ENCODE measurements at regions not wholly inside any gene's neighbourhood (a gene's known extent, or its start where the extent isn't known, plus 50 kb on each side); places are given as distances from the start of the nearest gene placed in this dataset.

DNA sequence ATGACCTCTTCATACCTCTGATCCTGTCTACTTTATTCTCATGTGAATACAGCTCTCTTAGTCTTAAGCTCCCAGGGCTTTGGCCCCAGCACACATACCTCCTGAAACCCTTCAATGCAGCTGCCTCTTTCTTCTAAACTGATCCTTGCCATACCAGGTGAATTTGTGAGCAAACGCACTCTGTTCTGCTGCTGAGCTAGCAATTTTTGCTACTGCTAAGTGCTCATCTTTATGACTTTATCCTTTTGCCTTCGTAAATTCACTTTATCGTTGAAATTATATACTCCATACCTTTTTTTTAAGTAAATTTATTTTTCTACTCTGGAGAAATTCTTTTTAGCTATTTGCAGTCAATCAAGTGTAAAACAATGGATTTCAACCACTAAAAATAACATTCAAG, 287.7 kb downstream of the CMPK2 start:
- H3K79me2 ChIP-seq (ENCODE audit: insufficient read depth, low read length): no peaks in the 10 kb centered on the region
- H4K20me1 ChIP-seq (ENCODE audit: insufficient read depth, low read length): no peaks in the 10 kb centered on the region
- H3K4me1 ChIP-seq (ENCODE audit: insufficient read depth, low read length): no peaks in the 10 kb centered on the region
- TF ChIP-seq EZH2 (IDR thresholded peaks at IDR 0.05; ENCODE audit: borderline replicate concordance, low read depth, low read length, severe bottlenecking): no peak
- TF ChIP-seq, protein P1, sequence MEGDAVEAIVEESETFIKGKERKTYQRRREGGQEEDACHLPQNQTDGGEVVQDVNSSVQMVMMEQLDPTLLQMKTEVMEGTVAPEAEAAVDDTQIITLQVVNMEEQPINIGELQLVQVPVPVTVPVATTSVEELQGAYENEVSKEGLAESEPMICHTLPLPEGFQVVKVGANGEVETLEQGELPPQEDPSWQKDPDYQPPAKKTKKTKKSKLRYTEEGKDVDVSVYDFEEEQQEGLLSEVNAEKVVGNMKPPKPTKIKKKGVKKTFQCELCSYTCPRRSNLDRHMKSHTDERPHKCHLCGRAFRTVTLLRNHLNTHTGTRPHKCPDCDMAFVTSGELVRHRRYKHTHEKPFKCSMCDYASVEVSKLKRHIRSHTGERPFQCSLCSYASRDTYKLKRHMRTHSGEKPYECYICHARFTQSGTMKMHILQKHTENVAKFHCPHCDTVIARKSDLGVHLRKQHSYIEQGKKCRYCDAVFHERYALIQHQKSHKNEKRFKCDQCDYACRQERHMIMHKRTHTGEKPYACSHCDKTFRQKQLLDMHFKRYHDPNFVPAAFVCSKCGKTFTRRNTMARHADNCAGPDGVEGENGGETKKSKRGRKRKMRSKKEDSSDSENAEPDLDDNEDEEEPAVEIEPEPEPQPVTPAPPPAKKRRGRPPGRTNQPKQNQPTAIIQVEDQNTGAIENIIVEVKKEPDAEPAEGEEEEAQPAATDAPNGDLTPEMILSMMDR (IDR thresholded peaks at IDR 0.05; ENCODE audit: borderline replicate concordance, extremely low read depth, low read length, poor library complexity, severe bottlenecking): no peak
- H3K9ac ChIP-seq (ENCODE audit: low read depth, low read length): no peak overlapping the region
- no peak for DNase-seq
- no peak for ATAC-seq (ENCODE audit: insufficient read depth, low read depth)
- peaks cover 4% of the 10 kb centered on the region for H3K27me3 ChIP-seq (ENCODE audit: insufficient read depth, low read length, poor library complexity)
- H3K4me2 ChIP-seq (ENCODE audit: insufficient read depth, low read length): no peak overlapping the region
- no peak overlapping the region for H3K4me3 ChIP-seq (ENCODE audit: low read depth in 1 of 2, low read length in 2 of 2)
- H3K27ac ChIP-seq (ENCODE audit: low read length): no peak overlapping the region
- no peak overlapping the region for H2AFZ ChIP-seq (ENCODE audit: low read depth, low read length)
- no peaks in the 10 kb centered on the region for H3K36me3 ChIP-seq (ENCODE audit: insufficient read depth, low read length)
- H3K9me3 ChIP-seq (ENCODE audit: insufficient read depth, low read length, severe bottlenecking): no peaks in the 10 kb centered on the region

DNA sequence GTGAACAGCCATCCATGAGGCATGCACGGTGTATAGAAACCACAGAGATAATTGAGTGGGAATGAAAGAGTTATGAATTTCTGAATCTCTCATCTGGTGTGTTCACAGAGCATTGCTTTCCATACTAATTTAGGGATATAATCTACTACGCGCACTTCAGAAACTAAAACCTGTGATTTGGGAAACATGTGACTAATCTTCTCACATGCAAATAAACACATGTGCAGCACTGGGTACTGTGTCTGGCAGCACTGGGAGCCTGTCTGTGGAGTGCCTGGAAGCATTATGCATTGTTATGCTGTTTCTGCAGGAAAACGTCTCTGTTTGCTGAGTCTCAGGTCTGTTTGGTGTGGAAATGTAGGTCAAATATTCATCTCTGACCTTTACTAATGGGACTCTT, 287.3 kb downstream of the CMPK2 start:
- no peaks in the 10 kb centered on the region for H3K79me2 ChIP-seq (ENCODE audit: insufficient read depth, low read length)
- no peaks in the 10 kb centered on the region for H3K9me3 ChIP-seq (ENCODE audit: insufficient read depth, low read length, severe bottlenecking)
- no peak overlapping the region for H3K9ac ChIP-seq (ENCODE audit: low read depth, low read length)
- H3K4me2 ChIP-seq (ENCODE audit: insufficient read depth, low read length): no peak overlapping the region
- no peak for TF ChIP-seq EZH2 (IDR thresholded peaks at IDR 0.05; ENCODE audit: borderline replicate concordance, low read depth, low read length, severe bottlenecking)
- TF ChIP-seq, protein P1 (IDR thresholded peaks at IDR 0.05; ENCODE audit: borderline replicate concordance, extremely low read depth, low read length, poor library complexity, severe bottlenecking): no peak
- no peaks in the 10 kb centered on the region for H4K20me1 ChIP-seq (ENCODE audit: insufficient read depth, low read length)
- H3K4me1 ChIP-seq (ENCODE audit: insufficient read depth, low read length): no peaks in the 10 kb centered on the region
- H3K27ac ChIP-seq (ENCODE audit: low read length): no peak overlapping the region
- H3K4me3 ChIP-seq (ENCODE audit: low read depth in 1 of 2, low read length in 2 of 2): no peak overlapping the region
- peaks cover 4% of the 10 kb centered on the region for H3K27me3 ChIP-seq (ENCODE audit: insufficient read depth, low read length, poor library complexity)
- ATAC-seq (ENCODE audit: insufficient read depth, low read depth) (no peak), DNase-seq (no peak)
- no peak overlapping the region for H2AFZ ChIP-seq (ENCODE audit: low read depth, low read length)
- no peaks in the 10 kb centered on the region for H3K36me3 ChIP-seq (ENCODE audit: insufficient read depth, low read length)

DNA sequence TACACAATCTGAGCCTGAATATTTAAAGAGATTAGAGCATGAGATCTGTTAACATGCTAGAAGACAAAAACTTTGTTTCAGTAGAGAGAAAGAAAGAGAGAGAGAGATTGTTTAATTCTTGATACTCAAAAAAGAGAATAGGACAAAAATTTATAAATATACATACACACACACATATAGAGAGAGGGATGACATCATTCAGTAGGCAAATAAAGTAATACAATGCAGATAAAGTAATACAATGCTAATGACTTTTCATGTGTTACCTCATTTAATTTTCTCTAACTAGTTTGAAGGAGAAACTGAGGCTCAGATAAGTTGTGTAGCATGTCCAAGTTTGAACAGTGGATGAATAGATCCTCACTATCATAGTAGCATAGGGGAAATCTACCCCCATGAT, 286.4 kb downstream of the CMPK2 start:
- H4K20me1 ChIP-seq (ENCODE audit: insufficient read depth, low read length): no peaks in the 10 kb centered on the region
- H3K4me2 ChIP-seq (ENCODE audit: insufficient read depth, low read length): no peak overlapping the region
- H3K4me3 ChIP-seq (ENCODE audit: low read depth in 1 of 2, low read length in 2 of 2): no peak overlapping the region
- no peaks in the 10 kb centered on the region for H3K9me3 ChIP-seq (ENCODE audit: insufficient read depth, low read length, severe bottlenecking)
- H3K4me1 ChIP-seq (ENCODE audit: insufficient read depth, low read length): no peaks in the 10 kb centered on the region
- H3K27ac ChIP-seq (ENCODE audit: low read length): no peak overlapping the region
- no peak for ATAC-seq (ENCODE audit: insufficient read depth, low read depth)
- peaks cover 4% of the 10 kb centered on the region for H3K27me3 ChIP-seq (ENCODE audit: insufficient read depth, low read length, poor library complexity)
- no peaks in the 10 kb centered on the region for H3K79me2 ChIP-seq (ENCODE audit: insufficient read depth, low read length)
- no peaks in the 10 kb centered on the region for H3K36me3 ChIP-seq (ENCODE audit: insufficient read depth, low read length)
- DNase-seq: no peak
- H2AFZ ChIP-seq (ENCODE audit: low read depth, low read length): no peak overlapping the region
- TF ChIP-seq, protein P1 (IDR thresholded peaks at IDR 0.05; ENCODE audit: borderline replicate concordance, extremely low read depth, low read length, poor library complexity, severe bottlenecking): no peak
- TF ChIP-seq EZH2 (IDR thresholded peaks at IDR 0.05; ENCODE audit: borderline replicate concordance, low read depth, low read length, severe bottlenecking): no peak
- H3K9ac ChIP-seq (ENCODE audit: low read depth, low read length): no peak overlapping the region

DNA sequence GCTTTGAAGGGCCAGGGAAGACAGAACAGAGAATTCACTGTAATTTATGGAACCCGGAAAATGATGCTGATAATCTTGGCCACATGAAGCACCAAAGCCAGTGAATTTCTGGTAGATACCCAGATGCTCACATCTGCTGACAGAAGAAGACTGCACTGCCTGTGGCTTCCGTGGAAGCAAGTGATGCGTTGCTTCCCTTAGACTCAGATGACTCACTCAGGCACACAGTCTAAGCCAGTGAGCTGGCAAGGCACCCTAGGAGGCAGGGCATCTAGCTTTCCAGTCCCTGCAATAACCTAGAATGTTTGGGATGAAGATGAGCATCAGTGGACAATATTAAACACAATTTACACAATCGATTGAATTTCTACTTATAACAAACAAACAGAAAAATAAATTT, 284.7 kb downstream of the CMPK2 start:
- no peaks in the 10 kb centered on the region for H3K4me1 ChIP-seq (ENCODE audit: insufficient read depth, low read length)
- ATAC-seq (ENCODE audit: insufficient read depth, low read depth): no peak
- DNase-seq: no peak
- H3K9me3 ChIP-seq (ENCODE audit: insufficient read depth, low read length, severe bottlenecking): no peaks in the 10 kb centered on the region
- H3K9ac ChIP-seq (ENCODE audit: low read depth, low read length): no peak overlapping the region
- no peak overlapping the region for H2AFZ ChIP-seq (ENCODE audit: low read depth, low read length)
- no peaks in the 10 kb centered on the region for H3K79me2 ChIP-seq (ENCODE audit: insufficient read depth, low read length)
- no peak overlapping the region for H3K27ac ChIP-seq (ENCODE audit: low read length)
- H3K27me3 ChIP-seq (ENCODE audit: insufficient read depth, low read length, poor library complexity): peaks cover 4% of the 10 kb centered on the region
- H3K4me3 ChIP-seq (ENCODE audit: low read depth in 1 of 2, low read length in 2 of 2): no peak overlapping the region
- H4K20me1 ChIP-seq (ENCODE audit: insufficient read depth, low read length): no peaks in the 10 kb centered on the region
- TF ChIP-seq, protein P1 (IDR thresholded peaks at IDR 0.05; ENCODE audit: borderline replicate concordance, extremely low read depth, low read length, poor library complexity, severe bottlenecking): no peak
- no peak for TF ChIP-seq EZH2 (IDR thresholded peaks at IDR 0.05; ENCODE audit: borderline replicate concordance, low read depth, low read length, severe bottlenecking)
- no peaks in the 10 kb centered on the region for H3K36me3 ChIP-seq (ENCODE audit: insufficient read depth, low read length)
- no peak overlapping the region for H3K4me2 ChIP-seq (ENCODE audit: insufficient read depth, low read length)
